Tibial nerve (tissue), 3 donors: ENCODE measurements at regions not wholly inside any gene's neighbourhood (a gene's known extent, or its start where the extent isn't known, plus 50 kb on each side); places are given as distances from the start of the nearest gene placed in this dataset.

ENCODE experiments used
- CTCF ChIP-seq, 5 experiments: fragments of 200-600 bp in 3 of 5; fragments of 450-650 bp in 2 of 5; sonication (generic) in 3 of 5; IDR thresholded peaks; one replicate each; pipeline ENCODE4 v1.5.1; 2016 to 2019; ENCODE audit warnings: antibody characterized with exemption in 5 of 5, mild to moderate bottlenecking in 3 of 5, moderate library complexity in 2 of 5
- POLR2A ChIP-seq, 2 donors: fragments of 450-650 bp; IDR thresholded peaks; one replicate each; pipeline ENCODE4 v1.6.1; 2017; ENCODE audit warnings: antibody characterized with exemption in 2 of 2, mild to moderate bottlenecking in 2 of 2, moderate library complexity in 2 of 2

DNA sequence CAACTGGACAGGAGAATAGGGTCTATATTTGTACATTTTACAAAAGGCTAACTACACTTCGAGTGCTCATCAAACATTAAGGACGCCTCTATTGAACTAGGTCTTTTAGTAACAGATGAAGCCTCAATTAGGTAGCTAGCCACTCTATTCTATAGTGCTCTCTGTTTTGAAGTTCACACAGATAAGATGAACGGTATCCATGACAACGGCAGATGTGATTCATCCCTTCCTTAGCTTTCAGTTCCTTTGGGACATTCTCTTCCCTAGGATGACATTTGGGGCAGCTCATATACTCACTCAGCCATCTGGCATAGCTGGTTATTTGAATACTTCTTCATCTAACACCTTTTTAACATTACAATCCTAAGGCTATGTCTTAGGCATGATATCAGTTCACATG is 62.4 kb upstream of the WDFY3 start:
- TF ChIP-seq CTCF (IDR thresholded peaks at IDR 0.05) (no peak), POLR2A (IDR thresholded peaks at IDR 0.05) (no peak)
